Hematopoietic multipotent progenitor cell treated with erythropoietin and hydrocortisone succinate and interleukin-3 and kit ligand, for 4 days (in vitro differentiated cells): ENCODE measurements at regions not wholly inside any gene's neighbourhood (a gene's known extent, or its start where the extent isn't known, plus 50 kb on each side); places are given as distances from the start of the nearest gene placed in this dataset.
"Not testable (repeated sequence)": the region's sequence is repeated elsewhere in the genome, so short reads cannot be mapped to it uniquely, and the experiment has no call there.

Experiments
- DNase-seq: peaks from one replicate; pipeline ENCODE4 v3.0.0-alpha.2; 2015

DNA sequence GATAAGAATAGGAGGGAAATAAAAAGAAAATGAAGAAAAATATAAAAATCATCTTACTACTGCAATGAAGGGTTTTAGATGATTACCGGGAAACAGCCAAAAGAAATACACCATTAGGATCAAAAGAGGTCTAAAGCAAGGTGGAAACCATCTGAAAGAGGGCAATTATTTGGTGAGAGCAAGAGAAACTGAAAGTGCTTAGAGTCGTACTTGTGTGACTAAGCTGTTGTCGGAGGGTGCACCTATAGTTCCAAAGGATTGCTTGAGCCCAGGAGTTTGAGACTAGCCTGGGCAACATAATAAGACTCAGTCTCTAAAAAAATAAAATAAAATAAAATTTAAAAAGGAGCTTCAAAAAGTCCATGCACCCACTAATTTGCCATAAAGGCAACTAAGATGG lies 169.5 kb downstream of the DKK1 start:
- no peak for DNase-seq

- DNase-seq: no peak
Measured at GRCh38 chr10:52484206-52485065, 170.4 kb downstream of the DKK1 start.

GRCh38 chr10:52485462-52485861 lies 171.4 kb downstream of the DKK1 start:
- DNase-seq: no peak

GRCh38 chr10:52486840-52487611 lies 172.9 kb downstream of the DKK1 start:
- peak; percentile 8 for DNase-seq

- peak; percentile 74 for DNase-seq
Measured at GRCh38 chr10:52488606-52489485, 174.8 kb downstream of the DKK1 start.

GRCh38 chr10:52491246-52491995 lies 177.3 kb downstream of the DKK1 start:
- DNase-seq: no peak

DNA sequence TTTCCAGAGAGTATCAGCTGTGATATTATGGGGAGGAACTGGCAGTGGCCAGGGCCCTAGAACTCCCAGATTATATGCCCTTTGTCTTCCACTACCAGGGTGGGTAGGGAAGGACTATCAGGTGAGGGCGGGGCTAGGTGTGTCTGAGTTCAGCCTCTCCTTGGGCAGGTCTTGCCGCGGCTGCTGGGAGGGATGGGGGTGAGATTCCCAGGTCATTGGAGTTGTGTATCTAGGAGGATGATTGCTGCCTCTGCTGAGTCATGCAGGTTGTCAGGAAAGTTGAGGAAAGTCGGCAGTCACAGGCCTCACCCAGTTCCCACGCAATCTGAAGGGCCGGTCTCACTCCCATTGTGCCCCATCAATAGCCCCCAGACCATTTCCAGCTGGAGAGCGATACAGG lies 185.2 kb downstream of the DKK1 start:
- DNase-seq: no peak

GRCh38 chr10:52500476-52500875 lies 186.4 kb downstream of the DKK1 start:
- no peak for DNase-seq

DNA sequence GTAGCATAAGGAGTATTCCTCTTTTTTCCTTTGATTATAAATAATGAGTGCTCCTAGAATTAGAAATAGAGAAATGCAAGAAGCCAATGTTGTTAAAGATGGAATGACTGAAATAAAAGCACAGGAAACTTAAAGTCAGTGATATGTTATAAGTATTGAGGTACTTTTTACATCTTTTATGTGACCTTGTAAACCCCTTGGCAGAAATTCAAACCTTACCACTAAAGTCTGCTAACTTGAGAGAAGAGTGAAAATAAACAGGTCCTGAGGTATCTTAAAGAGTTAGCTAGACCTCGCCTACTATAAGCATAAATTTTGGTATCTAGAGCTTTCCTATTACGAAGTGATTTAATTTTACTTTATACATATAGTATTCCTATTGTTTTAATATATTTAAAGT lies 188.2 kb downstream of the DKK1 start:
- DNase-seq: no peak

DNA sequence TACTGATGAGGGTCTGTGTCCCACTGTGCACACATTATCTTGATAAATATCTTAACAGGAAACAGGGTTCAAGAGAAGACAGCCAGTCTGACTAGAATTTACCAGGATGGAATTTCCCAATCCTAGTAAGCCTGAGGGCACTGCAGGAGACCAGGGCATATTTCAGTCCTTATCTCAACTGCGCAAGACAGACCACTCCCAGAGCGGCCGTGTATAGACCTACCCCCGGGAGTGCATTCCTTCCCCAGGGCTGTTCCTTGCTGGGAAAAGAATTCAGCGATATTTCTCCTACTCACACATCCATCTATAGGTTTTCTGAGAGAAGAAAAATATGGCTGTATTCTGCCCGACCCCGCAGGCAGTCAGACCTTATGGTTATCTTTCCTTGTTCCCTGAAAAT lies 191.3 kb downstream of the DKK1 start:
- DNase-seq: not testable (repeated sequence)

DNA sequence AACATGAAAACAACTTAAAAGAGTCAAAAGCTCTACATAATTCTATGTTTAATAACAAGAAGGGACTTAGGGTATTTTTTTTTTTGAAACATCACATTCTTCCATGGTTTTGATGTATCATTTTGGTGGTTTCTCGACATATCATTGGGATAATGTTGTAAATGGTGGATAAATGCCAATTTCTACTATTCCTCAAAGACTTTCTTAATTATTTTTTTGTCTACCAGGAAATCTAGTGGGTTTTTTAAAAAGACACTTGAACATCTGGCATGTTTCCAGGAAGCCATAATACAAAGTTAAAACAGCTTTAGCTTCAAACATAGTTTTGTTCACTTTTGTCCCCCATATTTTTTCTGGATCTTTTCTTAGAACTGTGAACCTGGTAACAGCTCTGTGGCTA lies 200.4 kb downstream of the DKK1 start:
- no peak for DNase-seq

GRCh38 chr10:52517012-52517411 lies 202.9 kb downstream of the DKK1 start:
- DNase-seq: no peak

GRCh38 chr10:52523696-52524095 lies 209.6 kb downstream of the DKK1 start:
- DNase-seq: no peak

GRCh38 chr10:52525761-52526160 lies 211.7 kb downstream of the DKK1 start:
- DNase-seq: no peak

- DNase-seq: no peak
Measured at GRCh38 chr10:52526251-52526823, 212.3 kb downstream of the DKK1 start.

DNA sequence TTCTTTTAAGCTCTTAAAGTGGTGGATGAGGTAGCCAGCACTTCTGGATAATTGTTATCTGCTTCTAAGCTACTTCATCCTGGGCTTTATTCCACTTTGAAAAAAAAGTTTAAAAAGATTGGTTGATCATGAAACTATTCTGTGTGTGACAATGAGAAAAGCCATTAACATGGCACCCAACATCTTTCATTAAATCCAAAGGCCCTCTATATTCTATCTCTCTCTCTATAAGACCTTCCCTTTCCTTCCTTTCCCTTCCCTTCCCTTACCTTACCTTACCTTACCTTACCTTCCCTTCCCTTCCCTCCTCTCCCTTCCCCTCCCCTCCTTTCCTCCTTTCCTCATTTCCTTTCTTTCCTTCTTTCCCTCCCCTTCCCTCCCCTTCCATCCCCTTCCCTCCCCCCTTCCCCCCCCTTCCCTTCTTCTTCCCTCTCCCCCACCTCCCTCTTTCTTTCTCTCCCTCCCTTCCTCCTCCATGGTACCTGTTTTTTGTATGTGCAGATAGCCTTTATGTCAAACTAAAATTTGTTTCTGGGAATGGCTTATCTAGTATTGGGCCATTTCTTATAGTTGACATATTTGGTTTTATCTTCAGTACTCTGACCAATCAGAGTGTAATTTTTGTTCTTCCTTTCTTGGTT lies 218.7 kb downstream of the DKK1 start:
- no peak for DNase-seq

DNA sequence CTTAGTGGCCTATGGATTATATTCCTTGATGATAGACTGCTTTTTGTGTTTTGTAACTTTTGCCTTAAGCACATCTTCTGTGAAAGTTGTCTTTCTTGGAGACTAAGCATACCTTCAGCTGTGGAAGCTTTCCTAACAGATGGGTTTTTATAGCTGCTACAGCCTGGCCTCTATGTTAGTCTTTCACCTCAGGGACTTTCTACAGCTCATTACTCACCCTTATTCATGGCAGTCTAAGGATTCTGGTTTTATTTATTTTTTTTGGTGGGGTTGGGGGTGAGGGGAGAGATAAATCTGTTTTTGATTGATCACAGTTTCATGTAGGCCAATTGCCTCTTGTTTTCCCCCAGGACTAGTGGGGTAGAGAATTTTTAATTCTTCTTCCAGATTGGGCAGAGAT lies 219.9 kb downstream of the DKK1 start:
- no peak for DNase-seq

DNA sequence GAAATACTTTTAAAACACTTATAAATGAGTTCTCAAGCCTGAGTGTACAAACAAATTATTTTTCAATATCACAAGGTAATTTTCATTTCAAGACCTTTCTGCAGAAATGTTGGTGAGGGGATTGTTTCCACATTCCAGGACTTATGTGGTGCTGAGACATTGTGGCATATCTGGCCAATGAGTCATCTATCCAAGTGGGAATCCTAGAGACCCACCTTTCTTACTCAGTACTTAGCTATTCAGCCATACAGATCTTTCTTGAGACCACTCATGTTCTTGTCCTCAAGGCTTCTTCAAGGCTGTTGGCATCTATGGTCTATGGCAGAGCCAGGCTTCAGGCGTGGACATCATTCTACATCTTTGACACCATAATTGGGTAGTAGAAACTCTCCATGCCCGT lies 225.4 kb downstream of the DKK1 start:
- no peak for DNase-seq

DNA sequence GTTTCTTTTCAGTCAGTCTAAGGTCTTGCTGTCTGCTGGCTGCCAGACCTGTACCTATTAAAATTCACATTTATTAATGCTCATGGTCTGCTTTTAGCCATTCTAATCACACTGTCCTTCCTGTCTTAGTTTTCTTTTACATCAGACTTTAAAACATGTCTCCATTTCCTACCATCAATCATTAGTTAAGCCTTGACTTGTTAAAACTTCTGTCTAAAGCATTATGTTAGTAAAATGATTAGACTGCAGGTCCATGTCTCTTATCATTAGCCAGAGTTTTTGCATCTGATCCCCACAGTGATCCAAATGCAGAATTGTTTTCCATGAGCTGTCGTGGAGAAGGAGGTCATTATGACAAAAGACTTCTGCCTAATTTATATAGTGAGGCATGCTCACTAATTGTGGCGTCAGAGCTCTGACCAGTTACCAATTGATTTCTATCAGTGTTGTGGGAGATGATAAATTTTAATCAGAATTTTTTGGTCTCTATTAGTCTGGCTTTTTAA lies 226.5 kb downstream of the DKK1 start:
- no peak for DNase-seq

GRCh38 chr10:52541006-52541473 lies 227.0 kb downstream of the DKK1 start:
- peak; percentile 14 for DNase-seq

- DNase-seq: no peak
Measured at GRCh38 chr10:52542906-52543305, 228.8 kb downstream of the DKK1 start.
